Cardiac fibroblast (primary cell): ENCODE measurements at regions not wholly inside any gene's neighbourhood (a gene's known extent, or its start where the extent isn't known, plus 50 kb on each side); places are given as distances from the start of the nearest gene placed in this dataset.
"Not testable (repeated sequence)": the region's sequence is repeated elsewhere in the genome, so short reads cannot be mapped to it uniquely, and the experiment has no call there.

Experiments
- DNase-seq, 2 donors: peaks; one replicate each; pipeline versions ENCODE4 v3.0.0 to v3.0.0-alpha.2; 2010; ENCODE audit warnings: low read depth in 2 of 2
- H3K4me3 ChIP-seq, 2 donors: replicated peaks in 1 of 2; 1 replicate in 1 of 2; 2 replicates in 1 of 2; pipeline ENCODE4 v1.5.1; 2011; ENCODE audit warnings: low read depth in 2 of 2, low read length in 2 of 2, mild to moderate bottlenecking in 2 of 2, moderate library complexity in 1 of 2
- TF ChIP-seq, protein P1 (sequence below): IDR thresholded peaks from one replicate; pipeline ENCODE4 v1.5.1; 2011; ENCODE audit warnings: low read depth, mild to moderate bottlenecking, low read length, inconsistent platforms

- DNase-seq, result peak in 1 of 2 donors; percentile 4
- no peak overlapping the region for H3K4me3 ChIP-seq
- TF ChIP-seq, protein P1, sequence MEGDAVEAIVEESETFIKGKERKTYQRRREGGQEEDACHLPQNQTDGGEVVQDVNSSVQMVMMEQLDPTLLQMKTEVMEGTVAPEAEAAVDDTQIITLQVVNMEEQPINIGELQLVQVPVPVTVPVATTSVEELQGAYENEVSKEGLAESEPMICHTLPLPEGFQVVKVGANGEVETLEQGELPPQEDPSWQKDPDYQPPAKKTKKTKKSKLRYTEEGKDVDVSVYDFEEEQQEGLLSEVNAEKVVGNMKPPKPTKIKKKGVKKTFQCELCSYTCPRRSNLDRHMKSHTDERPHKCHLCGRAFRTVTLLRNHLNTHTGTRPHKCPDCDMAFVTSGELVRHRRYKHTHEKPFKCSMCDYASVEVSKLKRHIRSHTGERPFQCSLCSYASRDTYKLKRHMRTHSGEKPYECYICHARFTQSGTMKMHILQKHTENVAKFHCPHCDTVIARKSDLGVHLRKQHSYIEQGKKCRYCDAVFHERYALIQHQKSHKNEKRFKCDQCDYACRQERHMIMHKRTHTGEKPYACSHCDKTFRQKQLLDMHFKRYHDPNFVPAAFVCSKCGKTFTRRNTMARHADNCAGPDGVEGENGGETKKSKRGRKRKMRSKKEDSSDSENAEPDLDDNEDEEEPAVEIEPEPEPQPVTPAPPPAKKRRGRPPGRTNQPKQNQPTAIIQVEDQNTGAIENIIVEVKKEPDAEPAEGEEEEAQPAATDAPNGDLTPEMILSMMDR, result no peak
Measured at GRCh38 chrX:66717926-66718325, 79.0 kb upstream of the EDA2R start.

DNA sequence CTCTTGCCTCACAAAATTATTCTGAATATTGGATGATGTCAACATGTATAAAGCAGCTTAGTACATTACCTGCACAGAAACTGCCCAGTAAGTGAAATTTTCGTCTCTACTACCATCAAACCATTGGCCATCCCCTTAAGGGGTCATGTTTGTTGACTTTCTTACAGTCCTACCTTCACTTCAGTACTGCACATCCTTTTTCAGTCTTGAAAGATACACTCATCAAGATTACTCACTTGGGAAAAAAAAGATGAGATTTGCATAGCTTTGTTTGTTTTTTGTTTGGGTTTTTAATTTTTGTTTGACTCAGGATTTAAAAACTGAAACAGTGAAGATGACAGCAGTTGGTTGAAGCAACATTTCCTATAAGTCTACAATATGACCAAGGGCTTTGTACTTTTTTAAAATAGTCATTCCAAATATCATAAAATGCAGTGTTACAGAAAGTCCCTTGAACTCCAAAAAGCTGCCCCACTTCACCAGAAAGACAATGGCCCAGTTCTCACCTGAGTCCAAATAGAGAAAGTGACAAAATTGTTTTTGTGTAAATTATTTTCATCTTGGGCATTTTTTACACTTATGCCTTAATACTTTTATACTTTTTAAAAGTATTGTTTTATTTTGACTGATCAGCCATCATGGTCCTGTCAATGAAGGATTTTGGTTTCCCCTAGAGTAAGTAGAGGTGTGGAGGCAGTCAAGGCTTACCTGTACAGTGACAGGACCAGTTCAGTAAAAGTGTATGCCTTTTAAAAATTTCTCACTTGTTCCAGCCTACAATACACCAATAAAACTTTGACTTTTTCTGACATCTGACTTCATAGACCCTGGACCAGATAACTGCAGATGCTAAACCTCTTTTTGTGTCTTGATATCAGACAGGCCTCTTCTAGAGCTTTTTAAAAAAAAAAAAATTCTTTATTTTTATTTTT is 59.7 kb upstream of the EDA2R start:
- no peak for DNase-seq

DNA sequence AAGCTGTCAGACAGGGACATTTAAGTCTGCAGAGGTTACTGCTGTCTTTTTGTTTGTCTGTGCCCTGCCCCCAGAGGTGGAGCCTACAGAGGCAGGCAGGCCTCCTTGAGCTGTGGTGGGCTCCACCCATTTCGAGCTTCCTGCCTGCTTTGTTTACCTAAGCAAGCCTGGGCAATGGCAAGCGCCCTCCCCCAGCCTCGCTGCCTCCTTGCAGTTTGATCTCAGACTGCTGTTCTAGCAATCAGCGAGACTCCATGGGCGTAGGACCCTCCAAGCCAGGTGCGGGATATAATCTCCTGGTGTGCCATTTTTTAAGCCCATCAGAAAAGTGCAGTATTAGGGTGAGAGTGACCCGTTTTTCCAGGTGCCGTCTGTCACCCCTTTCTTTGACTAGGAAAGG is 53.6 kb upstream of the EDA2R start:
- H3K4me3 ChIP-seq, DNase-seq: not testable (repeated sequence)

More for the DNA sequence above, 59.7 kb upstream of the EDA2R start:
- no peak overlapping the region for H3K4me3 ChIP-seq
- TF ChIP-seq, protein P1, result no peak
